Stomach (tissue), 4 donors: ENCODE measurements at regions not wholly inside any gene's neighbourhood (a gene's known extent, or its start where the extent isn't known, plus 50 kb on each side); places are given as distances from the start of the nearest gene placed in this dataset.

Experiments used
- CTCF ChIP-seq, 7 experiments: fragments of 450-650 bp in 4 of 7; fragments of 200-600 bp in 3 of 7; sonication (generic) in 3 of 7; IDR thresholded peaks; one replicate each; pipeline ENCODE4 v1.5.1; 2016 to 2019; ENCODE audit warnings: antibody characterized with exemption in 7 of 7, control low read depth in 2 of 7, mild to moderate bottlenecking in 1 of 7
- POLR2AphosphoS5 ChIP-seq, 3 donors: sonication (generic); formaldehyde crosslinking; IDR thresholded peaks; one replicate each; pipeline ENCODE4 v1.6.1; 2016; ENCODE audit warnings: antibody characterized with exemption in 3 of 3

- TF ChIP-seq CTCF (IDR thresholded peaks at IDR 0.05) (no peak), POLR2AphosphoS5 (IDR thresholded peaks at IDR 0.05) (no peak)
Measured at GRCh38 chr16:72474501-72475123, 302.7 kb upstream of the PMFBP1 start.
